ENCODE measurements at regions not wholly inside any gene's neighbourhood (a gene's known extent, or its start where the extent isn't known, plus 50 kb on each side); places are given as distances from the start of the nearest gene placed in this dataset.

GRCh38 chr13:59201841-59202240, 961.9 kb downstream of the DIAPH3 start (continued):
- TF ChIP-seq SIN3A (IDR thresholded peaks at IDR 0.05; ENCODE audit: low read depth, low read length) (no peak), ELK1 (IDR thresholded peaks at IDR 0.05; ENCODE audit: low read depth, low read length) (no peak)

- ATAC-seq (no peak), FAIRE-seq (no peak), DNase-seq (ENCODE audit: low read depth, low spot score) (no peak)
- H3K27me3 ChIP-seq (replicated peaks in 1 of 2; ENCODE audit: control insufficient read depth in 2 of 2, insufficient read depth in 2 of 2, low read length in 1 of 2), result no peaks in the 10 kb centered on the region
- no peaks in the 10 kb centered on the region for H3K79me2 ChIP-seq (ENCODE audit: control insufficient read depth, insufficient read depth, low read length)
- no TSS peak for BruUV-seq (replicated peaks)
- no peaks in the 10 kb centered on the region for H3K9me3 ChIP-seq (replicated peaks; ENCODE audit: control insufficient read depth, insufficient read depth, low read length)
- H3K4me2 ChIP-seq (ENCODE audit: control insufficient read depth, insufficient read depth), result no peak overlapping the region
- intact Hi-C loops (cut with micrococcal nuclease; ENCODE audit: unreplicated experiment) (no loop called here), in situ Hi-C loops (cut with MboI) (no loop called here)
- H4K20me1 ChIP-seq (ENCODE audit: control insufficient read depth, insufficient read depth), result no peaks in the 10 kb centered on the region
- RAD21 ChIA-PET (ENCODE audit: unreplicated experiment), result no interaction called here
- H3K27ac ChIP-seq (ENCODE audit: control insufficient read depth, insufficient read depth), result no peak overlapping the region
- 44% methylated on average over 6 of the region's 6 CpGs for WGBS (ENCODE audit: insufficient coverage, insufficient replicate concordance, low lambda C conversion rate, missing lambda C conversion rate)
- H3K9ac ChIP-seq (ENCODE audit: control insufficient read depth, insufficient read depth, low read length), result no peak overlapping the region
- no peak overlapping the region for H2AFZ ChIP-seq (ENCODE audit: control insufficient read depth, low read depth, low read length)
- no peaks in the 10 kb centered on the region for H3K36me3 ChIP-seq (ENCODE audit: control insufficient read depth in 2 of 2, insufficient read depth in 2 of 2, low read length in 1 of 2)
- SMC1A ChIA-PET (ENCODE audit: uncharacterized antibody, unreplicated experiment), result no interaction called here
- POLR2A ChIA-PET, result no interaction called here
- H3K4me1 ChIP-seq (ENCODE audit: control insufficient read depth, insufficient read depth, low read length), result no peaks in the 10 kb centered on the region
- H3K4me3 ChIP-seq, result no peak overlapping the region
- CTCF ChIA-PET, result no interaction called here
- TF ChIP-seq WRNIP1 (IDR thresholded peaks at IDR 0.05; ENCODE audit: borderline replicate concordance, low read depth, low read length), result no peak
- no peak for TF ChIP-seq EGR1 (IDR thresholded peaks at IDR 0.05; ENCODE audit: borderline replicate concordance in 1 of 2, low read depth in 2 of 2, low read length in 2 of 2)
- no peak for TF ChIP-seq HDGF (IDR thresholded peaks at IDR 0.05)
- no peak for TF ChIP-seq PML (IDR thresholded peaks at IDR 0.05; ENCODE audit: low read length)
- TF ChIP-seq PRDM15 (CRISPR knock-in tag; IDR thresholded peaks at IDR 0.05), result no peak
- TF ChIP-seq LARP7 (IDR thresholded peaks at IDR 0.05), result no peak
- TF ChIP-seq MAX (IDR thresholded peaks at IDR 0.05; ENCODE audit: low read depth, low read length), result no peak
- TF ChIP-seq POLR2AphosphoS2 (IDR thresholded peaks at IDR 0.05; ENCODE audit: low read depth, low read length), result no peak
- TF ChIP-seq POU2F2 (IDR thresholded peaks at IDR 0.05; ENCODE audit: borderline replicate concordance, low read depth, low read length), result no peak
- TF ChIP-seq TARDBP (IDR thresholded peaks at IDR 0.05; ENCODE audit: borderline replicate concordance), result no peak
- no peak for TF ChIP-seq EED (IDR thresholded peaks at IDR 0.05; ENCODE audit: low read depth)
- TF ChIP-seq E2F4 (IDR thresholded peaks at IDR 0.05; ENCODE audit: low read depth, low read length), result no peak
- no peak for TF ChIP-seq ZBTB4 (CRISPR knock-in tag; IDR thresholded peaks at IDR 0.05)
Observed at GRCh38 chr13:59203855-59204254, 959.9 kb downstream of the DIAPH3 start.
